ENCODE measurements at regions not wholly inside any gene's neighbourhood (a gene's known extent, or its start where the extent isn't known, plus 50 kb on each side); places are given as distances from the start of the nearest gene placed in this dataset.

DNA sequence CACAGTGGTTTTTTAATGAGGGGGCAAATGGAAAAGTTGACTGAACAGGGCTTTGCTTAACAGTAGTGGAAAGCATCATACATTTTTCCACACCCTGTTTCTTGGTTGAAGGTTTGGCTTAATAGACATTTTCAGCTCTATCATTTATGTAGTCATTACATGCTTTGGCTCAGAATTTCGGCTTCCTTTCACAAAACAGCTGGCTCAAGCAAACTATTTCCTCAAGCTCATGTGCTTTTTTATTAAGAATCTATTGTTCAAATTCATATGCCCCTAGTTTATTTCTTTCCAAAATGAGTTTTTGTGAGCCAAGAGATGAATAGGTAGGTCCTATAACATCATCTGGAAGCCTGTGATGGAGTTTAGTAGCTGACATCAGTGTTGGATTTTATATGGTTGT is 113.8 kb downstream of the SLITRK6 start:
- DNase-seq: no peak
- Histone ChIP-seq H3K27me3 (no peaks in the 10 kb centered on the region), H3K36me3 (no peaks in the 10 kb centered on the region), H3K9me3 (no peaks in the 10 kb centered on the region; the same call in 1 of the 2 replicates), H3K4me1 (no peaks in the 10 kb centered on the region), H3K4me3 (ENCODE audit: low read depth, low read length) (no peak overlapping the region)
- TF ChIP-seq CTCF (IDR thresholded peaks at IDR 0.05; ENCODE audit: low read depth, low read length): no peak

DNA sequence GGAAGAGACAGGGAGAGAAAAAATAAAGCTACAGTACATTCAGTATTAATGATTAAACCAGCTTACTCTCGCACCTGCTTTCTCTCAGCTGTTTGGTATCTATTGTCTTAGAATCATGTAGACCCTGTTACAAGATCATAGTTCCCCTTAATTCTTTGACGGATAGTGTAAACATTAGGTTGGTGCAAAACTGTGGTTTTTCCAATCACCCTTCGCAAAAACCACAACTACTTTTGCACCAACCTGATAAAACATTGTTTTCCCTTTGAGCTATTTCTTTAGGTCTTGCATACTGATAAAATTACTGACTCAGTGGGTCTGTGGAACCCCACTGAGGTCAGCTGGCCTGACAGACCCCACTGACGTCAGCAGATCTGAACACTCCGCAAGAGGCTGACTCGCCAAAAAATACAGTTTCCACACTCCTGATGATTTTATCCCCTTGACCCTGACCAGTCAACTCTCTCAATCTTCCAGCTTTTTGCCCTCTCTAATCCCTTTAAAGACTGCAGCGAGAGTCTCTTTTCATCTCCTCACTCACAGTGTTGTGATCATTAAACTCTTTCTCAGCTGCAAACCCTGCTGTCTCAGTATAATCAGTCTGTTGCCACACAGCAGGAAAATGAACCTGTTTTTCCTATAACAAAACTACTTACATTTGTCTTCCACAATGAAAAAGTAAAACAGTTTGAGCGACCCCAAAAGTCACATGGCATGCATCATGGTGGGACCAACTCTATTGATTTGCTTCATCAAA is 123.9 kb downstream of the SLITRK6 start:
- no peaks in the 10 kb centered on the region for H3K36me3 ChIP-seq
- no peaks in the 10 kb centered on the region for H3K4me1 ChIP-seq
- no peak for TF ChIP-seq CTCF (IDR thresholded peaks at IDR 0.05; ENCODE audit: low read depth, low read length)
- no peak for DNase-seq
- H3K9me3 ChIP-seq: no peaks in the 10 kb centered on the region
- no peaks in the 10 kb centered on the region for H3K27me3 ChIP-seq
- H3K4me3 ChIP-seq (ENCODE audit: low read depth, low read length): no peak overlapping the region

- Histone ChIP-seq H3K9me3 (no peaks in the 10 kb centered on the region), H3K36me3 (no peaks in the 10 kb centered on the region), H3K4me3 (ENCODE audit: low read depth, low read length) (no peak overlapping the region), H3K4me1 (no peaks in the 10 kb centered on the region), H3K27me3 (no peaks in the 10 kb centered on the region)
- TF ChIP-seq CTCF (IDR thresholded peaks at IDR 0.05; ENCODE audit: low read depth, low read length): no peak
- no peak for DNase-seq
Measured at GRCh38 chr13:85671336-85671735, 127.9 kb downstream of the SLITRK6 start.

DNA sequence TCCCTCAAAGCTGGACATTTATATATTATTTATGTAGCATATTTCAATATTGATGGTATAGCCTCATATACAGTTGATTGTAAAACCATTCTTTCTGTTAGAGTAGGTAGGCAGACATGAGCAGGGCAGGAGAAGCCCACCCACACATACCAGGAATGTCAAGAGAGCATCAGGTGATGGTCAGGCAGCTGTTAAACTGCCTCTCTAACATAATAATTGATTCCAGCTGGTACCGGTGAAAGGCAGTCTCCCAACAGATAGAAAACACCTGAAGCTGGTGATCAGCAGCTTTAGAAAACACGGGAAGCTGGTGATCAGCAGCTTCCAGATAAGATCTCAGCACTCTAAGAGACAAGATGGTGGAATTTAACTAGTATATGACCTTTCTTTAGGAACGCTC is 132.9 kb downstream of the SLITRK6 start:
- TF ChIP-seq CTCF (IDR thresholded peaks at IDR 0.05; ENCODE audit: low read depth, low read length): no peak
- no peaks in the 10 kb centered on the region; the same call in none of the 2 replicates for H3K4me1 ChIP-seq
- H3K4me3 ChIP-seq (ENCODE audit: low read depth, low read length): no peak overlapping the region
- no peaks in the 10 kb centered on the region for H3K36me3 ChIP-seq
- DNase-seq: no peak
- no peaks in the 10 kb centered on the region for H3K9me3 ChIP-seq
- no peaks in the 10 kb centered on the region for H3K27me3 ChIP-seq

DNA sequence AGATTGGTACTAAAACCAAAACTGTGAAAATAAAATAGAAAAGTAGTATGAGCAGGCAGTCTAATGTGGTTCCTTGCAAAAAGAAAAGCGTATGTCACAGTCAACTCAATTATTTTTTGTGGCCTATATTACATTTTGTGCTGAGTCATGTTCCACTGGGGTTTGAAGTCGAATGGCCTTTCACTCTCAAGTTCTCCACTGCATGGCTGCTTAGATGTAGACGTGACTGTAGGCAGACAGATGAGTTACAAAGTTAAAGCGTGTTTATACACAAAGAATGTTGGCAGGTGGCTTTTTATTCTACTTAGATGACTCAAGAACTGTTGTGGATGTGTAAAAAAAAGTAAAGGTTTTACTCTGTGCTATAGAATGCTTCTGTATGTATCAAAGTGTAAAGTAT is 133.9 kb downstream of the SLITRK6 start:
- Histone ChIP-seq H3K36me3 (no peaks in the 10 kb centered on the region), H3K4me1 (no peaks in the 10 kb centered on the region; the same call in none of the 2 replicates), H3K9me3 (no peaks in the 10 kb centered on the region), H3K27me3 (no peaks in the 10 kb centered on the region), H3K4me3 (ENCODE audit: low read depth, low read length) (no peak overlapping the region)
- no peak for DNase-seq
- no peak for TF ChIP-seq CTCF (IDR thresholded peaks at IDR 0.05; ENCODE audit: low read depth, low read length)

DNA sequence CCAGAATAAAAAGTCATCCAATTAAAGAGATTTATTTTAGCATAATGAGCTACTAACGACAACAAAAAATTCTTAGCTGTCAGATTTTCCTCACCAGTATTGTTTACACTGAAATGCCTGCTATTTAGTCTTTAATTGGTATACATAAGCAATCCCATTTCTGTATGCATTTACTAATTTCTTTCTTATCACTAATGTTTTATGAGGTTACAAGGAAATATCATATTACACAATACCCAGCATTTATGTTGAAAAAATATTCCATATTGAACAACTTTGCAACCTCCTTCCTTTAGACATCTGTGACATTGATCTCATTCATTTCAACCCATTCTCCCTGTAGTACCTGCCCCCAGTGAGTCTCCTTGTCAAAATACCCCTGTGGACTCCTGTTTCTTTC is 135.4 kb downstream of the SLITRK6 start:
- DNase-seq: no peak
- no peak for TF ChIP-seq CTCF (IDR thresholded peaks at IDR 0.05; ENCODE audit: low read depth, low read length)
- H3K9me3 ChIP-seq: no peaks in the 10 kb centered on the region

More for the DNA sequence above, 135.4 kb downstream of the SLITRK6 start:
- Histone ChIP-seq H3K4me3 (ENCODE audit: low read depth, low read length) (no peak overlapping the region), H3K4me1 (no peaks in the 10 kb centered on the region; the same call in none of the 2 replicates), H3K36me3 (no peaks in the 10 kb centered on the region), H3K27me3 (no peaks in the 10 kb centered on the region)

Data from BE2C (cell line).